H1 (cell line): ENCODE measurements at regions not wholly inside any gene's neighbourhood (a gene's known extent, or its start where the extent isn't known, plus 50 kb on each side); places are given as distances from the start of the nearest gene placed in this dataset.

Source experiments
- CHD7 ChIP-seq: fragments of 300-600 bp; sonication (generic); IDR thresholded peaks from 2 replicates; pipeline ENCODE4 v1.7.1; 2012; ENCODE audit warnings: low read length, moderate library complexity, mild to moderate bottlenecking, inconsistent platforms; ENCODE audit not compliant: insufficient replicate concordance
- EGR1 ChIP-seq: IDR thresholded peaks from 2 replicates; pipeline ENCODE4 v1.6.1; 2011; ENCODE audit warnings: low read depth, low read length, borderline replicate concordance
- NANOG ChIP-seq: IDR thresholded peaks from 2 replicates; pipeline ENCODE4 v1.6.1; 2011; ENCODE audit warnings: low read length, low read depth, mild to moderate bottlenecking, inconsistent platforms; ENCODE audit not compliant: insufficient read depth, poor library complexity, severe bottlenecking
- NRF1 ChIP-seq: IDR thresholded peaks from 2 replicates; pipeline ENCODE4 v1.6.1; 2011; ENCODE audit warnings: mild to moderate bottlenecking, low read depth, low read length, improper control_type of control experiment
- RXRA ChIP-seq: IDR thresholded peaks from 2 replicates; pipeline ENCODE4 v1.6.1; 2011; ENCODE audit warnings: low read depth, mild to moderate bottlenecking, low read length, moderate library complexity; ENCODE audit not compliant: insufficient read depth
- SIRT6 ChIP-seq: IDR thresholded peaks from one replicate; pipeline ENCODE4 v1.7.1; 2012; ENCODE audit warnings: low read length, inconsistent platforms
- TCF12 ChIP-seq: IDR thresholded peaks from 2 replicates; pipeline ENCODE4 v1.6.1; 2011; ENCODE audit warnings: low read depth, mild to moderate bottlenecking, low read length
- TEAD4 ChIP-seq: IDR thresholded peaks from 2 replicates; pipeline ENCODE4 v1.6.1; 2012; ENCODE audit warnings: low read depth, low read length, inconsistent platforms, mixed read lengths

GRCh38 chr10:69731184-69731583 lies 70.5 kb upstream of the COL13A1 start (continued):
- TF ChIP-seq CHD7 (no peak), NANOG (no peak), EGR1 (no peak), RXRA (no peak), TEAD4 (no peak), TCF12 (no peak), SIRT6 (no peak), NRF1 (no peak)
